ENCODE measurements at regions not wholly inside any gene's neighbourhood (a gene's known extent, or its start where the extent isn't known, plus 50 kb on each side); places are given as distances from the start of the nearest gene placed in this dataset.
"Not testable (repeated sequence)": the region's sequence is repeated elsewhere in the genome, so short reads cannot be mapped to it uniquely, and the experiment has no call there.

DNA sequence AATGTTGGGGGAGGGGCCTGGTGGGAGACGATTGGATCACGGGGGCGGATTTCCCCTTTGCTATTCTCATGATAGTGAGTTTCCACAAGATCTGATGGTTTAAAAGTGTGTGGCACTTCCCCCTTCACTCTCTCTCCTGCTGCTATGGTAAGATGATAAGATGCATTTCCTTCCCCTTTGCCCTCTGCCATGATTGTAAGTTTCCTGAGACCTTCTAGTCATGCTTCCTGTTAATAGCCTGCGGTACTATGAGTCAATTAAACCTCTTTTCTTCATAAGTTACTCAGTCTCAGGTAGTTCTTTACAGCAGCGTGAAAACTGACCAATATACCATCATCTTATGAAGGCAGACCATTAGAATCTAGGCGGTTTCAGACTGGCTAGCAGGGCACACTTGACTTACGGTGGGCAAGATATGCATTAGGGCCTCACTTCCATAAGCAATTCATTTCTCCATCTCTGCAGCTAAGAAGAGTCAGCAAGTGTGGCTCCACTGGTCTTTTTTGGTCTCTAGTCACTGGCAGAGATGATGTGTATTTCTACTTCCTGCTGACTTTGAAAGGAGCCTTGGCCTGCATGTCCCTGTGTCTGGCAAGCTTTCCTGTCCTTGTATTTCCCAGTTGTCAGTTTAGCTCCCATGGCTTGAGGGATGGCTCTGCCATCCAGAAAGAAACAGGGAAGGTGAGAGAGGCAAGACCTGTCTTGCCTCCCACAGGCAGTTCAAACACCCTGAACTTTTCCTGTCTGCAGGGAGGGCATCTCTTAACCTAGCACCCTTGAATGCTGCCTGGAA lies 109.0 kb upstream of the ADAMTS9 start:
- DNase-seq = no peak

DNA sequence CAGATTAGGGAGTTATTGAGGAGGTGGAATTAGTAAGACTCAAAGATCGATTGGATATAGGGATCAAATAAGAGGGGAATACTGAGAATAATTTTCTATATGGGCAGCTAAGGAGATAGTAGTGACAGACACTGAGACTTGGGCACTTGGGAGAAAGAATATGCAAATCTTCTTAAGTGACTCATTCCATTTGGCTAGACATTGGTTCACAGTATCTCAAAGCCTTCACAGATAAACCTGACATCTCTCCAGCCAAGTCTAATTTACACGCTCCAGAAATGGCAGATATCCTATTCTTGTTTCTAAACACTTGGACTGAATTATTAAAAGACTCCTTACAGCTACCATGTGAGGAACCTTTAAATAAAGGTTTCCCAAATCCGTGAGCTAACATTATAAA lies 104.6 kb upstream of the ADAMTS9 start:
- DNase-seq = no peak

DNA sequence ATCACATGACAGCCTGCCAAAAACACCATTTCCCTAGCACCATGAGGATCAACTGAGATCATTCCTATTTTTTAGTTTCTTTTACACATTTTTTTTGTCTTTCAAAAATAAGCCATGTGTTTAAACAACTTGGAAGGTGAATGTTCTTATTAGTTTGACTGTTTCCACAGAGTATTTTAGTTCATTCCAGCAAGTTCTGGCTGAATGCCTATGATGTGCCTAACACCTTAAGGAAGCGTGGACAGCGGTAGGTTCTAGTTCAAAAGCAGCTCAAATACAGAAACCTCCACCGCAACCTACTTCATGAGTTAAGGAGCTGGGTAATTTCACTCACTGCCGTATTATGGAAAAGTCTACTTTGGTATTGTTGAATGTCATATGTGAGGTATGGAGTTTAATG lies 101.3 kb upstream of the ADAMTS9 start:
- no peak for DNase-seq

DNA sequence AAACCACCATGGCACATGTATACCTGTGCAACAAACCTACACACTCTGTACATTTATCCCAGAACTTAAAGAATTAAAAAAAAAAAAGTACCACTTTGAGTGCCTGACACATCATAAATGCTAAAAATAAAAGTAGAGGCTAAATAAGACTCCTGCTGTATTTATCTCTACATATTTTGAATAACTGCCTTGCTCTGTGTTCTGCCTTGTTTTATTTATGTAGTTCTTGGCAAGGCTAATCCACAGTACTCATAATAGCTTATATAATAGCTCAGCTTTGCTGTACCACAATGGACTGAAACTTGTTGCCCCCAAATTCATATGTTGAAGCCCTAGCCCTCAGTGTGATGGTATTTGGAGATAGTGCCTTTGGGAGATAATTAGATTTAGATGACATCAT lies 95.4 kb upstream of the ADAMTS9 start:
- no peak for DNase-seq

DNA sequence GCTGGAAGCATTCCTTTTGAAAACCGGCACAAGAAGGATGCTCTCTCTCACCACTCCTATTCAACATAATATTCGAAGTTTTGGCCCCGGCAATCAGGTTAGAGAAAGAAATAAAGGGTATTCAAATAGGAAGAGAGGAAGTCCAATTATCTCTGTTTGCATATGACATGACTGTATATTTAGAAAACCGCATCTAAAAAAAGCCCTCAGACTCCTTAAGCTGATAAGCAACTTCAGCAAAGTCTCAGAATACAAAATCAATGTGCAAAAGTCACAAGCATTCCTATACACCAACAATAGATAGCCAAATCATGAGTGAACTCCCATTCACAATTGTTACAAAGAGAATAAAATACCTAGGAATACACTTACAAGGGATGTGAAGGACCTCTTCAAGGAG lies 93.1 kb upstream of the ADAMTS9 start:
- DNase-seq = not testable (repeated sequence)

DNA sequence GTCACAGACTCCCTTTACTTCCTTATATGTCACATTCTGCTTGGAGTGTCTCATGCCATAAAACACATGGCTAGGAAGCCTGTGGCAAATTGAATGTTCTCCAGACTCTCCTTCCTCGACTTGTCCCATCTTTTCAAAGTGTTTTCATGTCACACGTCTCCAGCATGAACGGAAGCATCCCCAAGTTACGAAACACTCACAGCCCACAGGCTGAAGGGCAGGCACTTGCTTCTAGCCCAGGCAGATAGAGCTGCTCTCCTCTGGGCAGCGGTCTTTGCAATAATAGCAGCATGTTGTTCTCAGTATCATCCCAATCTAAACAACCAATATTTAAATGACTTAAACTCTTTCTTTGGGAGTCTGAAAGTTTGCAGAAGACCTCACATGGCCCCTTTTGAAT lies 85.3 kb upstream of the ADAMTS9 start:
- DNase-seq = no peak

DNA sequence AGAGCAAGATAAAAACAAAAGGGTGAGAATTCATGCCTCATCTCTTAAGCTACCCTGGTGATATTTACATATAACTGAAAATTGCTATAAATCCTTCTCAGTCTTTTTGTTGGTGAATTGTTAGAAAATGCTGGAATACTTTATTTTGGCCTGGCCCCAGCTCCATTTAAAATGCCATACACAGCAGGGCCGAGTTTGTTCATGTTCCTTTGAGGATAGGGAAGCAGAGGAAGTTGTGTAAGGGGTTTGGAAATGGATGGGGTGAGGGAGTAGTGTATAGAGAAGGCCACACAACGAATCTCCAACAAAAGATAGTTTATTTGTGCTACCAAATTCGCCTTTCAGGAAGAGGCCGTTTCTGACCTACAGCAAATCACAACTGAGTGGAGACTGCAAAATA lies 78.6 kb upstream of the ADAMTS9 start:
- no peak for DNase-seq

DNA sequence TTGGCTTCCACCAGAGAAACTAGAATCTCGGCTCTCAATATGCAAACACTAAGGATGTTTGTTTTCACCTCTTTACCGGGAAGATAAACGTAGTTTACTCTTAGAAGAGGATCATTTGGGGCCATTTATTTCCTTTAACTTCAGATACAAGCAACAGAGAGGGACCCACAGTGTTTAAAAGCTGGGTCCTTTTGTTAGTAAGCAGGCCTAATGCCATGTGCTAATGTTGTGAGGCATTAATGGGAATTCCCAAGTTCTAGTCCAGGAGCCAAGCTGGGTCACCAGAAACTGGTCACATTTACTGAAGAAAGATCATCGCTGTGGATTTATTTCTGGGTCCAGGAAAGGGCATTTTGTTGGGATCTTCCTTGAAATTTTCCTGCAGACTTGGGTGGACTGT lies 78.1 kb upstream of the ADAMTS9 start:
- no peak for DNase-seq

DNA sequence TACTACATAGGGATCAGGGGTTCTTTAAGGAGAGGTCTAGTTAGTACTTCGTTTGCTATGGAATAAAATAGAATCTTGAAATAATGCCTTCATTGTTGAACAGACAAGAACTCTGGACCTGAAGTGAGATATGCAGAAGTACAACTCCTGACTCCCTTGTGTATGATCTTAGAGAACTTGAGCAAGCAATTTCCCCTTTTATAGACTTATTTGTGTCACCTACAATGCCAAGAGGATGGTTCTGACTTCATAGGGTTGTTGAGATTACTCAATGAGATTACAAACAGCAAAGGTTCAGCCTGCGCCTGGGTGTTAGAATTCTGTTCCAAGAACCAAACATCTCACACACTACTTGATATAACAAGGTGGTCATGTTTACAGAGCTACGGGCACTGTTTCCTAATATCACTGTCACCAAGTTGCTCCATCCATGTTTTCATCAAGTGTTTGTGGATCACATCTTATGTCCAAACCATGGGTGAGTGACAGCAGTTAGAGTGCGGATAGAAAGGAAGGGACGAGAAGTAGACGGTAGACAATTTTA lies 76.7 kb upstream of the ADAMTS9 start:
- DNase-seq = no peak

DNA sequence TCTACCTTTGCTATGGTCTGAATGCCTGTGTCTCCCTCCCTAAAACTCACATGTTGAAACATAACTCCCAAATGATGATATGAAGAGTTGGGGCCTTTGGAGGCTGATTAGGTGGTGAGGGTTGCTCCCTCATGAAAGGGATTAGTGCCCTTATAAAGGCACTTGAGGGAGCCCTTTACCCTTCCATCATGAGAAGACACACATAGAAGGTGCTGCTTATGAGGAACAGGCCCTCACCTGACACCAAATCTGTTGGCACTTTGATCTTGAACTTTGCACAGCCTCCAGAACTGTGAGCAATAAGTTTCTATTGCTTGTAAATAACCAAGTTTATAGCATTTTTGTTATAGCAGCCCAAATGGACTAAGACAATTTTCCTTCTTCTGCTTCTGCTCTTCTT lies 76.2 kb upstream of the ADAMTS9 start:
- DNase-seq = no peak

DNA sequence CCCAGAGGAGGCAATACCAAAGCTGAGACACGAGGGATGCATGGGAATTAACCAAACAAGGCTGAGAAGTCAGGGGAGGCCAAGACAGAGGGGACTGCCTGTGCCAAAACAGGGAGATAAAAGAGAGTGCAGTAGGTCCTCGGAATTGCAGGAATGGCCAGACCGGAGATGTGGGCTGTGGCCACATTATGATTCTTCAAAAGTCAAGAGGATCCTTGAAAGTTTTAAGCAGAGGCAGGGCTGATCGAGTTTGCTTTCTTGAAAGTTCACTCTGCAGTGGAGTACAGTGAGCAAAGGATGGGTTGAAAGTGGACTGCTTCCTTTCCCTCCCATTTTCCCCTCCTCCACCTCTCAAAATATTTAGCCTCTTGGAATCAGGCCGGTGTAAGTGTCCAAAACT lies 73.9 kb upstream of the ADAMTS9 start:
- no peak for DNase-seq

DNA sequence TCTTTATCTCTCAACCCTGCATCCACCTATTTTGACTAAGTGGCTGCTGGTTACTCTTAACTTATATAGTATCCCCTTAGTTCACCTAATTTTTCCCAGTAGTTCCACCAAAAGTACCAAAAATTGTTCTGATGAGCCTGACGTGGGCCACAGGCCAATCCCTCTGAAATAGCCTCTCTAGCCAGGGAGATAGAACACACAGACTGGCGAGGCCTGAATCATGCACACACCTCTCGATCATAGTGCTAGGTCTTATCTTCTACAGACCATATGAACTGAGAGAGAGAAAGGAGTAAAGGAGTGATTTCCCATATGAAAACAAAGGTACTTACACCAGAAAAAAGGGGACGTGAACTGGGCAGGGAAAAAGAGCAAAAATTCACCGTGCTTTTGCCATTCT lies 72.5 kb upstream of the ADAMTS9 start:
- DNase-seq = no peak

DNA sequence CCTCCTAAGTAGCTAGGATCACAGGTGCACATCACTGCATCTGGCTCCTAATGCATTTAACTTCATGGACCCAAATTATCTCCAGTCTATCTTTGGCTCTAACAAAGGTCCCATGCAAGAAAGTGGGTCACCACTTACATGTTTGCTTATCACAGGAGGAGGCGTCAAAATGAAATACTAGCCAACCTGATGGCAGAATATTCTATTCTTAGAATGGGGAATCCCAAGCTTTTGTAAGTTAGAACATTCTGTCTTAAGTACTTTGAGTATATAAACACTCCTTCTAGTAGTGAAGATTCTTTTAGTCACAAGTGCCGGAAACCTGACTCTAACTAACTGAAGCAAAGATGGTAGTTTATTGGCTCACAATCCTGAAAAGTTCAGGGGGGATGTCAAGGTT lies 72.0 kb upstream of the ADAMTS9 start:
- no peak for DNase-seq

DNA sequence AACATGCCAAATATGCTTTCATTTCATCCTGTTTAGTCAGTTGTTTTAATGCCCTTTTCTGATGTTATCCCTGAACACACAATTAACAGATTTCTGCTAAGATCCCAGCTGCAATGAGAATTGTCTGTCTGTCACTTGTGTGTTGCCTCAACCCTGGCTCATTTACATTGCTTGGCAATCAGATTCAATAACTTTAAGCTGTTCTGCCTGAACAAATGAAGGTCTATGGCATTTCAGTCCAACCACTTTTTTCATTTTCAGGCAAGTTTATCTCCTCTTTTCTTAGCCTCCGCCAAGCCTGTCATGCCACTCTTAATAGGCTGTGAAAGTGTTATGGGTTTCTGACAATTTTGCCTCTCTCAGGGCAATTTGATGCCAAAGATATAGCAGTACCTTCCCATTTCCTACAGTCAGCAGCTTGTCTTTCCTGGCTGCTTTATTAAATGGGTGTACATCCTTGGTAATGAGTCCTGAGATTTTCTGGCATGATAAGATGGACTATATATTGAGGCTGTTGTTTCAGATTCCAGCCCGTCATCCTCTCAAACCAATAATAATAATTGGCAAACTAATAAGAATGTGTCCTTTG lies 68.7 kb upstream of the ADAMTS9 start:
- no peak for DNase-seq

DNA sequence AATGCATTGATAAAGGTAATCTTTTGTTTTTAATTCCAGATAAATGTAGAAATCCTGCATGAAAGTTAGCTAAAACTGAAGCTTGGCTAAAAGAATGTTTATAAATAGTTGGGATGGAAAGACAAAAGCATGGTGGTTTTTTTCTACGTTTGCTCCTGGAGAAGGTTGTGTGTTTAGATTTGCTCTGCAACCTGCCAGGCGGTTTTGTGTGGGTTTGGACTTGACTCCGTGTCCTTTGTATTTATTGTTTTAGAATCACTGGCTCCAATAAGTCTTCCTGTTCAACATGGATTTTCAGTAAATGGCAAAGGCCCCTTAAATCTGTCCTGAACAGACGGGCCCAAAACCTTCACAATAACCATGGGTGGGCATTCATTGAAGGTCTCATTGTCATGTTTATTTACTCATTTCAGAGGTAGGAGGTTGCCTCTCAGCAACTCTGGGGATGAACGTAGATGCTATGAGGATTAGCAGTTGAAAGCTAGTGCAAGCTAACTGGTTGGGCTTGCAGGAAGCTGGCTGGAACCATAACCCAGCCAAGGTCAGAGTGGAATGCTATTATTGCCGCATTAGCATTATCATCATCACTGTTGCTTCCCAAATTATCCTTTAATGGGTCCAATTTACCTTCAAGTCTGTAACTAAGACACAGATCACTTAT lies 60.6 kb upstream of the ADAMTS9 start:
- DNase-seq = no peak

DNA sequence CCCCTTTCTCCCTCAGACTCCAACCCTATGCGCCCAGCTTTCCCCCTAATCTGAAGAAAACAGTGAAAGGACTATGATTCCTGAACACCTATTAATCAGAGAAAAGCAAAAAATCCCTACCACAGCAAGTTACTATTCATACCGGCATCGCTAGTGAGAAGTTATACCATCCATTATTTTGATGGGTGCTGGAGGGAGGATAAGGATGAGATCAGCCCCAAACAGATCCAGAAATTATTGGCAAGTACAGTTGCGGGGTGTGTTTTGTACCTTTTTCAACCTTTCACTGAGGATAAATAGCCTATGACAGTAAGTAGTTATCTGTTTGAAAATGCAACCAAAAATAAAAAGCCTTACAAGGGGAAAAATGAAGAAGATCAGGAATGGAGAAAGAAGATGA lies 59.9 kb upstream of the ADAMTS9 start:
- no peak for DNase-seq

DNA sequence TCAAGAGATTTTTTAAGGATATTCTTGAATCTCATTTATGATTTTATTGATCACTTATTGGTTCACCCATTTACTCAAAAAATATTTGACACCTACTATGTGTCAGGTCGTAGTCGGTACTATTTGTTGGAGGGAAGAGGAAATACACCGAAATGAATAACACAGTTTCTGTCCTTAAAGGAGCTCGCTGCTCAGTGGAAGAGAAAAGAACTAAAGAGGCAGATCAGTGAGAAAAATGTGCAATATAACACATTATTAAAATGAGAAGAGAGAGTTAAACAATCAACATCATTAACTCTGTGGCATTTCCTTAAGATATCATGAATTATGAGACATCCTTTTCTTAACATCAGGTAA lies 56.1 kb upstream of the ADAMTS9 start:
- no peak for DNase-seq

DNA sequence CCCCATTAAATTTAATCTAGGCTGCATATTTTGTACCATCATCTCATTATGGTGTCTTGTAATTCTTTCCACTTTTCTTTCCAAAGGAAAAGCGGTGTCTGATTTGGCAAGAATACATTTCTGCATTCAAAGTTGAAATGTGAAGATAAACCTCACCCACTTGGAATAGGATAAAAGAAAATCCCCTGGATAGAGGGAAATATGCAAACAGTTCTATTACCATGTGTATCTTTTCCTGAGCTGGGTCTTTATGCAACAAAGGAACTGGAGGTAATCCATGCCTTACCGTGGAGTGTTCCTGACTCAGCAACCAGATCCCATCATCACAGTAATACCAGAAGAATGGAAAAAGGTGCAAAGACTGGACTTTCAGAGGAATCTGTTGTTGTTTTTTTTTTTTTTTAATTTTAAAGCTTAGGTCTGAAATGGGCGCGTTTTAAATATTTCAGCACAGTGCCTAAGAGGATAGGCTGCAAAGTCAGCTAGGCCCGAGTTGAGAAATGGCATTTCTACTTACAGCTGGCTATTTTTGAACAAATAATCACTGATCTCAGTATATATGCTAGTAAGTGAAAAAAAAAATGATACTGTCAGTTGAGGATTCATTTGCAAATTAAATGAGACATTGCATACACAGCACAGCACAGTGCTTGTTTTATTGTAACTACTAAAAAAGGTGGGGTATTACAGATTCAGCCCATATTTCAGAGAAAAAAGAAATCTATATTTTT lies 55.5 kb upstream of the ADAMTS9 start:
- DNase-seq = no peak

DNA sequence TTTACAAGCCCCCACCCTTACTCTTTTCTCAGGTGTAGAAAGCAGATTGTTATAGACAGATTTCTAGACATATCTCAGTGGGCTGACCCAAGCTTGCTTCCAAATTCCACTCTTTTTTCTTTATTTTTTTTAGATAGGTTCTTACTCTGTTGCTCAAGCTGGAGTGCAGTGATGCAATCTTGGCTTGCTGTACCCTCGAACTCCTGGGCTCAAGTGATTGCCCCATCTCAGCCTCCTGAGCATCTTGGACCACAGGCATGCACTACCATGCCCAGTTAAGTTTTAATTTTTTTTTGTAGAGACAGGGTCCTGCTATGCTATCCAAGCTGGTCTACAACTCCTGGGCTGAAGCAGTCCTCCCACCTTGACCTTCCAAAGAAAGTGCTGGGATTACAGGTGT lies 53.5 kb upstream of the ADAMTS9 start:
- DNase-seq = no peak

DNA sequence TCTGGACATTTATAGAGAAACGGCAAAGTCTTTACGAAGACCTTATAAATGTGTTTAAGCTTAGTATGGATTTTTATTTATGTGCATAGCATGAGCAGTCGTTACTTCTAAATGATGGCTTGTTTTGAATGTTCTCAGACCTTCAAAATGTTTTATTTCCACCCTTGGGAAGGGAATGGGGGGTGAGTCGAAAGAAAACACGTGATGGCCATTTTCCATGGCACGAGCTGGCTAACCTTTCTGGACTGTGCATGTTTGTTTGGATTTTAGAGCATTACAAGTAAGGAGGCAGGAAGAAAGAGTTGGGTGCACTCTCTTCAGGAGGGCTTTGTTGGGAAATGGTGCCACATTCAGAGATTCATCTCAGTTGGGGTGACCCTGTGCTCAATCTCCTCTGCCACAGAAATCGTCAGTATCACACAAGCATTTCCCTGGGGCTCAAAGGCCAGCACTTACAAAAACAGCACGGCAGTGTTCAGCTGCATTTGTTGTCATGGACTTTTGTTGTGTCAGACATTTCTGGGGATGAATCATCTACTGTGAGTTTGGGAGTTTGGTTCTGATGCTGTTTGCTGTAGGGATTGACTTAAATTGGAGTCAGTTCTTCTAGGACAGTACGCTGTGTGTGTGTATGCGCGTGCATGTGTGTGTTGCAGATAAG lies 52.3 kb upstream of the ADAMTS9 start:
- no peak for DNase-seq

All from NCI-H1417 treated with DMSO at 0.1 percent for 48 hours (cell line).